ENCODE measurements at regions not wholly inside any gene's neighbourhood (a gene's known extent, or its start where the extent isn't known, plus 50 kb on each side); places are given as distances from the start of the nearest gene placed in this dataset.

GRCh38 chr22:48055185-48055584 is 1292.7 kb downstream of the TBC1D22A start:
- TF ChIP-seq CTCF (IDR thresholded peaks at IDR 0.05 in 8 of 11, conservative IDR thresholded peaks at IDR 0.05 in 3 of 11) (no peak), POLR2AphosphoS5 (IDR thresholded peaks at IDR 0.05) (no peak), POLR2A (IDR thresholded peaks at IDR 0.05) (no peak)

Data from spleen (tissue), 7 donors.